ENCODE measurements at regions not wholly inside any gene's neighbourhood (a gene's known extent, or its start where the extent isn't known, plus 50 kb on each side); places are given as distances from the start of the nearest gene placed in this dataset.

- DNase-seq (ENCODE audit: low read depth), result no peak
Measured at GRCh38 chr6:87806635-87807034, 104.6 kb upstream of the AKIRIN2 start.

- DNase-seq (ENCODE audit: low read depth), result no peak
Measured at GRCh38 chr6:87806099-87806498, 104.1 kb upstream of the AKIRIN2 start.

- no peak for DNase-seq (ENCODE audit: low read depth)
Measured at GRCh38 chr6:87803791-87804190, 101.8 kb upstream of the AKIRIN2 start.

- no peak for DNase-seq (ENCODE audit: low read depth)
Measured at GRCh38 chr6:87799651-87800050, 97.6 kb upstream of the AKIRIN2 start.

GRCh38 chr6:87798393-87799278 lies 96.6 kb upstream of the AKIRIN2 start:
- DNase-seq (ENCODE audit: low read depth), result no peak

GRCh38 chr6:87794922-87795885 lies 93.2 kb upstream of the AKIRIN2 start:
- DNase-seq (ENCODE audit: low read depth), result no peak

- DNase-seq (ENCODE audit: low read depth), result no peak
Measured at GRCh38 chr6:87793315-87793714, 91.3 kb upstream of the AKIRIN2 start.

GRCh38 chr6:87791982-87792381 lies 89.9 kb upstream of the AKIRIN2 start:
- no peak for DNase-seq (ENCODE audit: low read depth)

- no peak for DNase-seq (ENCODE audit: low read depth)
Measured at GRCh38 chr6:87791485-87791884, 89.5 kb upstream of the AKIRIN2 start.

GRCh38 chr6:87791029-87791428 lies 89.0 kb upstream of the AKIRIN2 start:
- DNase-seq (ENCODE audit: low read depth), result no peak

- no peak for DNase-seq (ENCODE audit: low read depth)
Measured at GRCh38 chr6:87789900-87790290, 87.9 kb upstream of the AKIRIN2 start.

- peak; percentile 36 for DNase-seq (ENCODE audit: low read depth)
Measured at GRCh38 chr6:87789198-87789899, 87.3 kb upstream of the AKIRIN2 start.

GRCh38 chr6:87788141-87788540 lies 86.1 kb upstream of the AKIRIN2 start:
- no peak for DNase-seq (ENCODE audit: low read depth)

- DNase-seq (ENCODE audit: low read depth), result no peak
Measured at GRCh38 chr6:87785229-87785862, 83.3 kb upstream of the AKIRIN2 start.

GRCh38 chr6:87784690-87785089 lies 82.7 kb upstream of the AKIRIN2 start:
- no peak for DNase-seq (ENCODE audit: low read depth)

GRCh38 chr6:87784051-87784450 lies 82.0 kb upstream of the AKIRIN2 start:
- no peak for DNase-seq (ENCODE audit: low read depth)

GRCh38 chr6:87779542-87779941 lies 77.5 kb upstream of the AKIRIN2 start:
- DNase-seq (ENCODE audit: low read depth), result no peak

- DNase-seq (ENCODE audit: low read depth), result no peak
Measured at GRCh38 chr6:87772597-87773530, 70.8 kb upstream of the AKIRIN2 start.

GRCh38 chr6:87767478-87767877 lies 65.4 kb upstream of the AKIRIN2 start:
- no peak for DNase-seq (ENCODE audit: low read depth)

- DNase-seq (ENCODE audit: low read depth), result no peak
Measured at GRCh38 chr6:87766211-87766610, 64.2 kb upstream of the AKIRIN2 start.

- DNase-seq (ENCODE audit: low read depth), result no peak
Measured at GRCh38 chr6:87763901-87764300, 61.9 kb upstream of the AKIRIN2 start.

All from HS-5 (cell line).